Right renal cortex interstitium (tissue), 3 donors: ENCODE measurements at regions not wholly inside any gene's neighbourhood (a gene's known extent, or its start where the extent isn't known, plus 50 kb on each side); places are given as distances from the start of the nearest gene placed in this dataset.
"Not testable (repeated sequence)": the region's sequence is repeated elsewhere in the genome, so short reads cannot be mapped to it uniquely, and the experiment has no call there.

Experiments used
- DNase-seq, 3 donors: peaks; one replicate each; pipeline ENCODE4 v3.0.0-alpha.2; 2013; ENCODE audit warnings: low read depth in 3 of 3, low spot score in 2 of 3

- DNase-seq = no peak
Measured at GRCh38 chr17:31631766-31632165, 227.3 kb downstream of the COPRS start.

DNA sequence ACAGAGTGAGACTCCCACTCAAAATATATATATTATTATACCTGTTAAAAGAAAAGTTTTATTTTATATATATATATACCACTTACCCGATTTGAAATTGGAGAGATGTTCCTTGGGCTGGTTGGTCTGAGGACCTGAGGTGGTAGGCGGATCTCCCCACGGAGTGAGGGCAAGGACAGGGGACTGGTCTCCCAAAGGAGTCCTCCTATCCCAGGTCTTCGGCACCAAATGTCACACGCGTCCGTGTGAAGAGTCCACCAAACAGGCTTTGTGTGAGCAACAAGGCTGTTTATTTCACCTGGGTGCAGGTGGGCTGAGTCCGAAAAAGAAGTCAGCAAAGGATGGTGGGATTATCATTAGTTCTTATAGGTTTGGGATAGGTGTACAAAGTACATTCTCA lies 228.2 kb downstream of the COPRS start:
- not testable (repeated sequence) for DNase-seq

DNA sequence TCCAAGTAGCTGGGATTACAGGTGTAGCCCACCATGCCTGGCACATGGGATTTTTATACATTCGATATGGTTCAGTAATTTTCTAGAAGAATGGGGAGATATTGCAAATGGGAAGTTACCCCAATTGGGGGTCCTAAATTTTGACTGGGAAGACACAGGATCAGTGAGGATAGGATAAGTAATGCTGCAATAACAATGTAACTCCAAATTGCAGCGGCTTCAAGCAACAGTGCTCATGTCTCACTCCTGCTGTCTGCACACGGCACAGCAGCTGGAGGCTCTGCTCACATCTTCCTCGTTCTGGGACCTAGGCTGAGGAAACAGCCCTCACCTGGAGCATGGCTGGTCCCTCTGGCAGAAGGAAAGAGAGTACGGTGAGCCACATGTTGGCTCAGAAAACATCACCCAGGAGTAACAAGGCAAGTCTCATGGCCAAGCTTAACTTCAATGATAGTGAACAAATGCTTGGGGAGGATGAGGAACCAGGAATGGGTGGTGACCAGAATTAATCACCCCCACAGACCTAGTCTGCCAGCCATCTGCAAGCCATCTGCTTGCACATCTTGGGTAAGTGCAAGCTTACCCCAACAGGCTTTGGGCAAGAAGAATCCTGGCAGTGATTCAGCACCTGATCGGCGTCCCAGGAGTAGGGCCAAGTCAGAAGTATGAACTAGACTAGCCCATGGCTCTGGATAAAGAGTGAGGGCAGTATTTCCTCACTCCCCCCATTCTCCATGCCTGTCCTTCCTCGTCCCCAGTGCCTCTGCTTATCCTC lies 229.2 kb downstream of the COPRS start:
- no peak for DNase-seq

DNA sequence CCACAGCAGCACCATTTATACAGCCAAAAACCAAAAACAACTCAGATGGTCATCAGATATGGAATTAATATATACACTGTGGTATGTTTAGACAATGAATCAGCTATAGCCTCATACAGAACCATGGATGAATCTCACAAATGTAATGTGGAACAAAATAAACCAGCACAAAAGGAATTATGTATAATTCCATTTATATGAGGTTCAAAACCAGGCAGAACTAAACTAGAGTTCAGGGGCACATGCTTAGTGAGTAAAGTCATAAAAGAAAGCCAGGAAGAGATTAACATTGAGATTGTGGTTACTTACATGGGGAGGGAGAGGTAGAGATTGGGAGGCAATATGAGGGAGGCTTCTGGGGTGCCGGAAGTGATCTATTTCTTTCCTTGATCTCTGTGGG lies 231.1 kb downstream of the COPRS start:
- no peak for DNase-seq

DNA sequence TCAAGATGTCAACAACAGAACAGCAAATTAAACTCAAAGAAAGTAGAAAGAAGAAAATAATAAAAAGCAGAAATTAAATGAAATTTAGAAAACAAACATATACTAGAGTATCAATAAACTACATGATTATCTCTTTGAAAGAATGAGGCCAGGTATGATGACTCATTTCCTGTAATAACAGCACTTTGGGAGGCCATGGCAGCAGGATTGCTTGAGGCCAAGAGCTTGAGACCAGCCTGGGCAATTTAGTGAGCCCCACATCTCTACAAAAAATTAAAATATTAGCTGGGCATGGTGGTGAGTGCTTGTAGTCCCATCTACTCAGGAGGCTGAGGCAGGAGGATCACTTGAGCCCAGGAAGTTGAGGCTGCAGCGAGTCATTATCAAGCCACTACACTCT lies 232.5 kb downstream of the RAB11FIP4 start:
- no peak for DNase-seq

DNA sequence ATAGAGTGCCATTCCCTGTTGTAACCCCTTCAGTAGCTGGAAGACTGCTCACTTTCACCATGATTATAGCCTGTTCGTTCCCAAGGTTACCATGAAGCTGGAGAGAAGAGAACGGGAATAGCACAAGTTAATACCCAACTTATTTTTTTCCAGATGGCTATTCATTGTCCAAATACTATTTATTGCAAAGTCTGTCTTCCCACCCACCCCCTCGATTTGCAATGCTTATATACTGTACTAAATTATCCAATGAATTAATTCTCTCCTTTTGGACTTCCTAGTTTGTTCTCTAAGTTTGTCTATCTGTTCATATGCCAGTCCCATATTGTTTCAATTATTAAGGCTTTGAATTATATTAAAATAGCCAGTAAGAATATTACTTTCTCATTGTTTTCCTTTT lies 231.0 kb downstream of the RAB11FIP4 start:
- no peak for DNase-seq

DNA sequence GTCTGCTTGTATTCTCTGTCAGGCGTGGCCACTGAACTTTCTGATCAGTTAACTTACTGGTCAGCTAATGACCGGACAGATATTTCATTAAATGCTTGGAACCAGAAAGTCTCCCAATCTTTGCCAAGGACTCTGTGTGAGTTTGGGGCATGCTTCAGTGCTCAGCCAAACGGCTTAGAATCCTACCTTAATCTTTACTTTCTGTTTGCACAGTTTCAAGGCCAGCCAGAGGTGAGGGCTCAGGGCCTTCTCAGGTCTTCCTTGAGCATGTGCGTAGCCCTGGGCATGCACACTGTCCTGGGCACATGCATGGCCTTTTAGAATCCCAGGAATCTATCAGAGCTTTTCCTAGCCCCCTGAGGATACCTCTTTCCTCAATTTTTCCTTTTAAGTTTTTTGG lies 230.1 kb downstream of the RAB11FIP4 start:
- DNase-seq = no peak

DNA sequence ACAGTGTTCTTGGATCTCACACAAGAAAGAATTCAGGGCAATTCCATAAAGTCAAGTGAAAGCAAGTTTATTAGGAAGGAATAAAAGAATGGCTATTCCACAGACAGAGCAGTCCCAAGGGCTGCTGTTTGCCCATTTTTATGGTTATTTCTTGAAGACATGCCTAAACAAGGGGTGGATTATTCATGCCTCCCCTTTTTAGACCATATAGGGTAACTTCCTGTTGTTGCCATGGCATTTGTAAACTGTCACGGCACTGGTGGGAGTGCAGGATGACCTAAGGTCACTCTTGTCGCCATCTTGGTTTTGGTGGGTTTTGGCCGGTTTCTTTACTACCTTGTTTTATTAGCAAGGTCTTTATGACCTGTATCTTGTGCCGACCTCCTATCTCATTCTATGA lies 219.6 kb downstream of the RAB11FIP4 start:
- DNase-seq = not testable (repeated sequence)

DNA sequence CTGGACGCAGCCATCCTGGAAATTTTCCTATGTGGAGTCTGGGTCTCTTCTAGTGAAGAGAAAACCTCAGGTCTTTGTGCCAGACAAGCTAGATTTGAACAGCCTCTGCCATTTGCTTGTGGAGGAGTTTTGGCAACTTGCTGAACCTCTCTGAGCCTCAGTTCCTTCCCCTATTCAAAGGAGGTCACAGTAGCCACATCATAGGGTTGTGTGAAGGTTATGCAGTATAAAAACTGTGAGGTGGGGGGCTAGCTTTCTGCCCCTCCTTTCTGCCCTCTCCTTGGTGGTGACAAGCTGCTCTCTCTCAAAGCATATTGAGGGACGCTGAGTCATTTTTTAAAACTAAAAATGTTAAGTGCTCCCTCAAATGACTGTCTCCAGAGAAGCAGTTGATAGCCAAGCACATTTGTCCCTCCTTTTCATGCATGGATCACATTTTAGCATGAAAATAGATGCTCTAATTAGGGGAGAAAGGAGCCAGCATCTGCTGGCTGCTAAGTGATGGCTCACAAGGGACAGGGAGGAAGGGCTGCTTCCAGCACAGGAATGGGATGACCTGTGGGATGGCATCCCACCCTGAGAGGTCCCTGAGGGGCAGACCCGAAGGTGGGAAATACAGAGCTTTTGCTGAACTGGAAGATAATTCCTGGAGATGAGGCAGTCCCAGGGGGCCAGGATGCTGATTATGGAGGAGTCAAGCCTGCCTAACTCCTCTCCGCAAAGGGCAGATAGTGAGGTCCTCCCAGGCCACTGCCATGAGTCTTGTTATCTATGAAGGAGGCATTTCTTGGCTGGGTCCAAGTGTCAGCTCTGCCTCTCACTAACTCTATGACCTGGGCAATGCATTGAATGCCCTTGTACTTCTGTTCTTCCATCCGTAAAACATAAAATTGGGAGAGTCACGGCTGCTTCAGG lies 218.8 kb downstream of the RAB11FIP4 start:
- DNase-seq = no peak

GRCh38 chr17:31609331-31609730 lies 217.9 kb downstream of the RAB11FIP4 start:
- DNase-seq = no peak

- no peak for DNase-seq
Measured at GRCh38 chr17:31608659-31609254, 217.3 kb downstream of the RAB11FIP4 start.

- DNase-seq = no peak
Measured at GRCh38 chr17:31605761-31606160, 214.3 kb downstream of the RAB11FIP4 start.

- no peak for DNase-seq
Measured at GRCh38 chr17:31604936-31605335, 213.5 kb downstream of the RAB11FIP4 start.

- DNase-seq = not testable (repeated sequence)
Measured at GRCh38 chr17:31600144-31600543, 208.7 kb downstream of the RAB11FIP4 start.

- no peak for DNase-seq
Measured at GRCh38 chr17:31598921-31599571, 207.6 kb downstream of the RAB11FIP4 start.

GRCh38 chr17:31598399-31598782 lies 206.9 kb downstream of the RAB11FIP4 start:
- DNase-seq = no peak

DNA sequence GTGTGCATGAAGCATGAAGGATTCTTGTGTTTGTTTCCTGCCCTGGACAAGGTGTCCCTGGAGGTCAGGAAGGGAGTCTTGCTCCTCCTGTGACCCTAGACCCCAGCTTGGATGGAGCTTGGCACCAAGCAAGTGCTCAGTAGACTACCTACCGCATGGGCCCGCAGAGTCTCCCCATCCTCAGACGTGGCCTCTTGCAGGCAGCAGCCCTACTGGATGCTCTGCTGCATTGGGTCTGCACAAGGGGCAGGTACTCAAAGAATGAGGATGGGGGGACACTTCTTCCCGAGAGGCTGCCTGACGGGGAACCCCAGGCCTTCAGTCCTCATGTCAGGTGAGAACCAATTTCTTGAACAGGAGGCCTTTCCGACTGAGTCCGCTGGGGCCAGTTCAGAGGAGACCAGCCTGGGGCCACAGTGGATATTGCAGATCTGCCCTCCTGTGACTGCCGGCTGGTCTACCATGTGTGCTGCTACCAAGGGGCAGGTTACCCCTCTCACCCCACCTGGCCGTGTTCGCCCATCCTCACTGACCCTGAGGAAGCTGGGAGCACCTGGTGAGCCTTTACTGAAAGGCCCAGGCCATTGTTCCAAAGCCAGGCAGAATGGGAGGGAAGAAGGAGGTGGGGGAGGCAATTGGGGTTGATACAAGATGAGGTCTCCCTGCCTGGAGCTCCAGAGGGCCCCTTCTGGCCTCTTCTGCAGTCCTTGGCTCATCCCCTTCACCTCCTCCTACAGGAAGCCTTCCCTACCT lies 206.3 kb downstream of the RAB11FIP4 start:
- no peak for DNase-seq

DNA sequence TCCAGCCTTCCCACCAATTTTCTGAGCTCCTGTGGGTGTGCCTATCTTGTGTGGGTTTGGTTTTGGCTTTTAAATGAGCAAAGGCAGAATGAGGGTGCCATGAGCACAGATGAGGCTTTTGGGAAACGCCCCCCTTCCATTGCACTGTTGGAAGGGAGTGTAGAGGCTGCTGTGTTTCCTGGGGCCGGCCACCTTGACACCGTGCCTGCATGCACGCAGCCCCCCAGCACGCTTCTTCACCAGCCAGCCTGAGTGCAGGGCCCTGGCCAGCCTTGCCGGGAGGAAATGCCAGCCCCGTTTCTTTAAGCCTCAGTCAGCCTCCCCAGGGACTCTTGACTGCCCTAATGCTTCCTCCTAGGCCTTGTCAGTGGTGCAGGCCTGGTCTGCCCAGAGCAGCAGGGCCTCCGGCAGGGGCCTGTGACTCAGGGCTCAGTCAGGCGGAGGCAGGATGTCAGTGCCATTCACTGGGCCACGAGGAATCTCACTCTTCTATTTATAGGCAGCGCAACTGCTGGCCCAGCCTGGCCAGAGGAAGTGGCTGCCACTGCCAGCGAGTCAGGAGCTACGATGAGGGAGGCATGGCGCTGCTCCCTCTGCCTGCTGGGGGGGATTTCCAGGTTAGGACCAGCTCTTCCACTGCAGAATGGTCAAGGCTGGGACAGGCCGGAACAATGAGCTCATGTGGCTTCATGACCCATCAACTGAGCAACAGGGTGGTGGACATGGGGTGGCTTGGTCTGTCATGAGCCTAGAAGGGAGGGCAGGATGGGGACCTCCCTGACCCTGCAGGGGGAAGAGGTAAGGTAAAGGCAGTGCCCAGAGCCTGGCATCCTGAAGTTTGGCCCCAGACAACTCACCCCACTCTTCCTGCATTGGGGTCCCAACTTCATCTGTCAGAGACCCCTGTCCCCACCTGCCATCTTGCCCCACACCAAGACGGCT lies 205.2 kb downstream of the RAB11FIP4 start:
- no peak for DNase-seq
